HG03175 (cell line): ENCODE measurements at regions not wholly inside any gene's neighbourhood (a gene's known extent, or its start where the extent isn't known, plus 50 kb on each side); places are given as distances from the start of the nearest gene placed in this dataset.

Source experiments
- ATAC-seq: cut with Tn5 transposase; IDR thresholded peaks from one replicate; pipeline ENCODE4 v1.9.1; 2021; ENCODE audit warnings: mild to moderate bottlenecking, moderate library complexity; ENCODE audit not compliant: unreplicated experiment

DNA sequence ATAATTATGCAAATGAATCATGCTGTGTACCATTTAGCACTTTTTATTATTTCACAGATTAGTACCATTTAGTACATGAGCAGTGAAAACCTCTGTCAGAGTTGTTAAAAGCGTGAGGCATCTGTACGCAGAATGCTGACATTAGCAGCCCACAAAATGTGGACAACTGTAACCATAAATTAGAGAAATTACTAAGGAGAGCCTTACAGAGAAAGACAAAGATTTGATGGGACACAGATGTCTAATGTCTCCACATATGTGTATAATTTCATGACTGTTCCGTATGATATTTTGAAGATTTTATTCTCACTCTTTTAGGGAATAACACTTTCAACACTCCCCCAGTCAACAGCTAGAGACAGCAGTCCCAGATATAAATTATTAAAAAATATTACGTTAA lies 414.0 kb upstream of the ANKRD30A start:
- ATAC-seq, result no peak

DNA sequence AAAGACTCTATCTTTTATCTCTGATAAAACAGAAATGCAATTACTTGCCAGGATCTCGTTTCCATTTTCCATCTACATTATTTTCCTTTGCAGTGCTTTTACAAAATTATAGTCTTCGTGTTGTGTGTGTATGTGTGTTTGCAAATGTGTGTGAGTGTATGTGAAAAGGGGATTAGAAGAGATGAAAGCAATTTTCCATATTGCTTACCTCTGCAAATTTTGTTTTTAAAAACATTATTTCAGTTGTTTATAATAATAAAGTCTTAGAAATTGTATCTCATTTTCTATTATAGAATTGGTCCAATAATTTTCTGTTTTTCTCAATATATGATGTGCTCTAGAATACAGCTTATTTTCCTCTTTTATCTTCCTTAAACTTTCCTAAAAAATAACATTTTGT lies 421.3 kb upstream of the ANKRD30A start:
- no peak for ATAC-seq

DNA sequence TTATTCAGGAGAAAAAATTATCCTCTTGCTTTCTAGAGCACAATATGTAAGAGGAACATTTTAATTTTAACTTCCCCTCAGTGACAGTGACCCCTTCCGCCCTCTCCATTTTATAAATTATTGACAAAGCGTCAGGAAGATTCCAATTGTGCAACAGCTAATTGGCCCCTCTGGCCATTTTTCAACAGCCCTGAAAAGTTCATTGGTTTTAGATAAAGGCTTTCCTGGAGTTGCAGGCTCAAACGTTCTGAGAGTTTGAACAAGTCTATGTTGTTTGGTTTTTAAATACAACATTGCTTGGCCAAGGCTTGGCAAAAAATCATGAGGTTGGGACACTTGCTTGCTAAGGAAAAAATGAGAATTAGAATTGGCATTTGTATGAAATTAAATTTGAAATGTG lies 422.2 kb upstream of the ANKRD30A start:
- ATAC-seq, result no peak

DNA sequence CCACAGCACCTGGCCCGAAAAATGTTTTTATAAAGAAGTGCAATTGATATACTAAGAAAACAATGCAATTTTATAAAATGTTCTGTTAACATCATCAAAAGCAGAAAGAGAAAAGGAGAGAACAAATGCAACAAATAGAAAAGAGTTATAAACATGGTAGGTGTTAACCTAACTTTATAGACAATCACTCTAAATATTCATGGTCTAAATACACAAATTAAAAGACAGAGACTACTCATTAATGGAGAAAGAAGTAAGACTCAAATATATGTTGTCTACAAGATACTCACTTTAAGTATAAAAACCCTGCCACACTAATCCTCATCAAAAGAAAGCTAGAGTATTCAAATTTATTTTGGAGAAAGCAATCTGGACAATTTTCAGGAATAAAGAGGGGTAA lies 425.3 kb upstream of the ANKRD30A start:
- ATAC-seq, result no peak

DNA sequence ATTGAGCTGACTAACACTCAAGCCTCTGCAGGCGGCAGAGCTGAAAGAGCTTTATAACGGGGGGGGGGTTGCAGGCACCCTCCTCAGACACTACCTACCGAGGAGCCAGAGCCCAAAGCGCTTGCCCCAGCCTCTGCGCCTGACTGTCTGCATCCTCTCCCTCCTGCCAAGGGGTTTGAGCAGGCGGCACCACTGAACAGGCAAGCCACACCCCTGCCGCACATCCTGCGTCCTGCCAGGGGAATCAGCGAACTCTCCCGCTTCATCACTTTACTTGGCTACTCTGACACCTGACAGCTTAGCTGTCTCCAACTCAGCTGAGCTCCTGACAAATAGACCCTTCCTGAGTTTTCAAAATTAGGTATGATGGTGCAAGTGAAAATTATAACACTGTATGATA lies 432.6 kb upstream of the ANKRD30A start:
- ATAC-seq, result no peak

DNA sequence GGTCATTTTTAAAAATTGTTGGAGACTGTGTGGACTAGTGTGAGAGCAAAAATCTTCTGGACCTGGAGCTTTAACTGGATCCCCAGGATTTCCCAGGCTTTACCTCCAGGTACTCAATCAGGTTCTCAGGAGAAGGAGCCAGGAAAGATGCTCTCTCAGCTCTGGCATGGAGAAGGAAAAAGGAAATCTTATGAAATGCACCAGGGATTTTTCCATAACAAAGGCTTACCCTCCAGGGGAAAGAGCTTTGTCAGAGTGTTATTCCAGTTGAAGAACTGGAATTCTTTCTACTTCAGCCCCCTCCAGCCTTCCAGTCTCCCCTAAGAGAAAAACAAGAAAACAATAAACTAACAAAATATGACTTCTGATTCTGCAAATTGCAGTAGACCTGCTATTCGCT lies 436.7 kb upstream of the ANKRD30A start:
- ATAC-seq, result no peak

DNA sequence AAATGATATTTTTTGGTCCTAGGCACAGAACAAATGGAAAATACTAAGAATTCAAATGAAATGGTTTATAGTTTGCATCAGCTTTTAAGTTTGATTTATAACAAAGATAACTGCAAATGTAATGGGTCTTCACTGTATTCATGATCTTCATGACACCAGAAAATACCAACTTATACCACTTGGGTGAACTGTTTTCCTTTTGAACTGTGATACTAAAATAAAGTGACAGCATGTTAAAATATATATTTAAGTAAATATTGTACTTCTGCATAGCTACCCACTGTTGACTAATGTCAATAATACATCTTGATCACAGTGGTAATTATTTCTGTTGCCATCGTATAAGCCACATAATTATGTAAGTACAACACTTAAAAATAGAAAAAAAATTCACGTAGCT lies 442.0 kb upstream of the ANKRD30A start:
- no peak for ATAC-seq

DNA sequence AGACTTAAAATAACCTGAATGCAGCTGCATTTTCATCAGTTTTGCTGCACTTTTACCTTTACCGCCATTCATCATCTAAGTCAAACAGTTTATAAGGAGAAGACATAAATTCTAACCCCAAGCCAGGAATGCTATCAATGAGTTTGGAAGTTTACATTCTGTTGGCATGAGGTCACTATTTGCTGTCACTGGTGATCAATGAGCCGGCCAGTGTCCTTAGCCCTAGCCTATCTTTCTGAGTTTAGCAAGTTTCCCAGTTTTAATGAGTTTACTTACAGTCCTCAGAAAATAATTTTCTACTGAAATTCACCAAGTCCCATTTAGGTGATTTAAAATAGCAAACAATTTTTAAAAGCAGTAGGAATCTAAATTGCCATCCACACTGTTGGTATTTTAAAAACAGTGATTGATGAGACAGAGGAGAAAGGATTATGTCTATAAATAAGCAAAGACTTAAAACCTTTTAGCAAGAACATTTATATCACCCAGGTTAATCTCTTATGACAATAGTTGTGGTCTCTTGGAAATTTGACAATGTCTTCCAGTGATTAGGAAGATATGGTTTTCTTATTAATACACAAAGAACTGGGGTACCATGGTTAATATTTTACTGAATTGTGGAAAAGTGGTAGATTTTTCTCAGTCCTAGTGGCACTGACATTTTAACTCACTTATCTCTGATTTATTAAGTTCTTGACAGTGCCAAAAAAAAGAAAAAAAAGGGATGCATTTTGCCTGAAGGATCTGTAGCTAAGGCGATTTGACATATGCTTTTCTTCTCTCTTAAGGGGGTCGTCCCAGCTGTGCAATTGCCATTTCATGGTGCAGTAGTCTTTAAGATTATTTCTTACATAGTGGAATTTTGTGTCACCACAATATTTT lies 443.4 kb upstream of the ANKRD30A start:
- no peak for ATAC-seq

DNA sequence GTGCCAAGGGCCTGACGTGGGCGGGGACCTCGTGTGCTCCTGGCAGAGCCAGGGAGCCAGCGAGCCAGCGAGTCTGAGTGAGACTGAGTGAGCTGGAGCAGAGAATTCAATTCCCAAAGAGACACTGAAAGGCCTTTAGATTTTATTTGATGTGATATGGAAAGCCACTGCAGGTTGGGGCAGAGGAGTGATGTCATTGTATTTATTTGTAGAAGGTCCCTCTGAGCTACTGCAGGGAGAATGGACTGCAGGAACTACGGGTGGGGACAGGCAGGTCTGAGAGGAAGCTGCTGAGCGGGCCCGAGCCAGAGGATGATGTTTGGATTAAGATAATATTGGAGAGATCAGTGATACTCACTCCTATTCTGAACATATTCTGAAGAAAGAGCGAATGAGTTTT lies 445.8 kb upstream of the ANKRD30A start:
- no peak for ATAC-seq

DNA sequence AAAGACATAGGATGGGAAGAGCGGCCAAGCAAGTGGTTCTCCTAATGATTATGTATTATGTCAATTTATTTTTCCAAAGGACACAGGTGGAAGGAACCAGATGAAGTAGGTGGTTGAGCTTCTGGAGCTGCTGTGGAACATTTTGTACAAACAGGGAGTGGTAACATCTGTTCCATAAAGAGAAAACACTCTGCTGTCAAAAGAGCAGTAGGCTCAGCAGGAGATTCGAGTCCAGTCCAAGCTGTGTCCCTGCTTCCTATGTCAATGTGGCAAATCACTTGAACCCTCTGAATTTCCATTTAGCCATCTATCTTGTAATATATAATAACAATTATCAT lies 448.0 kb upstream of the ANKRD30A start:
- no peak for ATAC-seq

DNA sequence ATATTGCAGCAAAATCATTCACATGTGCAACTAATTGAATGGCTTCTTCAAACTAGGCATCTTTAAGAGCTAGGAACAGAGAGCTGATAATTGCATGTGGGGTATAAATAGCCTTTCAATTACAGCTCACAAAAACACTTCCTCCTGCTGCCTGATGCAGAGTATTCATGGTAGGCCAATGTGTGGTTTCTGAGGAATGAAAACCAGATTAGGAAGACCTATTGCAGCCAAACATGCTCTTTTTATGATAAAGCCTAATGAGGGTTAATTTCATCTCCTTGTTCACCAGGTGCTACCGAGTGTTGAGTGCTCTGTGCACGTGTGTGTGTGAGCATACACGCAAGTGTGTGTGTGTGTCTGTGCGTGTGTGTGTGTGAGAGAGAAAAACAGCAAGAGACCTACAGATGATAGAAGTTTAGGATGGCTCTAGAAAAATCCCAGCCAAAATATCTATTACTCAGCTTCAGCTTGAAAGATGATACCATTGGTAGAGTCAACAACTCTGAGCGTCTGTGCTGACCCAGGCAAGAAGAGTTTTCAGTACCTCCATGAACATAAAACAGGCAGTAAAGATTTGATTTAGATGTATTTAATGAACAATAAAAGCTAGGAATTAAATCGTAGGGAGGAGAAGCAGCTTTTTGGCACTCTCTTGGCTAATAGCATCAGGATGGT lies 448.5 kb upstream of the ANKRD30A start:
- ATAC-seq, result no peak

DNA sequence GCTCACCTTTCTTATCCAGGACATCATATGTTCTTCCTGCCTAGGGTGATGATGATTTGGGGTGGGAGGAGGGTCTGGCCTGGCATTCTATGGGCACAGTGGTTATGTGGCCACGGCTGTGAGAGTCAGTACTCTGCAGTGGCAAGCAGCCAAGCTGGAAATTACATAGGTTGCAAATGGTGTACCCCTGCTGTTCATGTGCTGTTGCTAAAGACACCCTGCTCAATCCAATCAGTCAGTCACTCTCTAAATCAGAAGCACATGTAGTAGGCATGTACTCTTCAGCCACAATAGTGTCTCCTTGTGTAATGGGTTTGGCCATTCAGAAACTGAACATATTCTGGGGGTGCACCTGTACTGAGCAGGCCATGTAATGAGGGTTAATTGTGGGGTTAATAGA lies 449.1 kb upstream of the ANKRD30A start:
- no peak for ATAC-seq

DNA sequence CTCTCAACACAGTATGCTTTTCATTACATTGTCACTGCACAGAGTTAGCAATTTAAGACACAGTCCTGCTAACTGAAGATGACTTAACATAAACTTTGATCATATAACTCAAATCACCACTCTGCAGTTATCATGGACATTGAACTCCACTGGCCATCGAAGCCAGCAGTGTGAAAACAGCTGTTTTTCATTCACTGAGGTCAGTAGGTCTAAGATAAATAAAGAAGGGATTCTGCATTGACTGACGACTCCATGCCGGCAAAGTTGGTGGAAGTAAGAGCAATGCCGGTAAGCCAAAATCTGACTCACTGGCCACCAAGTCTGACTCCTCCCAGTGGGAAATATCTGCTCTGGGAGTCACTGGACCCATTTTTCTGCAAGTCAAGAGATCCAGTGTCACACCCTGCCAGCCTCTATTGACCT lies 449.9 kb upstream of the ANKRD30A start:
- ATAC-seq, result no peak

DNA sequence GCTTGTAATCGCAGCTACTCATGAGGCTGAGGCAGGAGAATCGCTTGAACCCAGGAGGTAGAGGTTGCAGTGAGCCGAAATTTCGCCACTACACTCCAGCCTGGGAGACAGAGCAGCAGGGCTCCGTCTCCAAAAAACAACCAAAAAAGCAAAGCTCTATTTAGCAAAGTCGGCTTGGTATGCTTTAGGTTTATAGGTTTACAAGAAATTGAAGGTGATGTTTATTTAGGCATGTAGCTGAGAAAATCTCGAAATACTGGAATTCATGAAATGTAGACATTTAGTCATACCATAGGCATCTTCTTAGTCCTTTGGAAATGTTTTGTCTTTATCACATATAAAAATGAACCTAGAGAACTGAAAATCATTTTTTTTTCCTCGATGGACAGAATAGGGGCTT lies 453.8 kb upstream of the ANKRD30A start:
- no peak for ATAC-seq

DNA sequence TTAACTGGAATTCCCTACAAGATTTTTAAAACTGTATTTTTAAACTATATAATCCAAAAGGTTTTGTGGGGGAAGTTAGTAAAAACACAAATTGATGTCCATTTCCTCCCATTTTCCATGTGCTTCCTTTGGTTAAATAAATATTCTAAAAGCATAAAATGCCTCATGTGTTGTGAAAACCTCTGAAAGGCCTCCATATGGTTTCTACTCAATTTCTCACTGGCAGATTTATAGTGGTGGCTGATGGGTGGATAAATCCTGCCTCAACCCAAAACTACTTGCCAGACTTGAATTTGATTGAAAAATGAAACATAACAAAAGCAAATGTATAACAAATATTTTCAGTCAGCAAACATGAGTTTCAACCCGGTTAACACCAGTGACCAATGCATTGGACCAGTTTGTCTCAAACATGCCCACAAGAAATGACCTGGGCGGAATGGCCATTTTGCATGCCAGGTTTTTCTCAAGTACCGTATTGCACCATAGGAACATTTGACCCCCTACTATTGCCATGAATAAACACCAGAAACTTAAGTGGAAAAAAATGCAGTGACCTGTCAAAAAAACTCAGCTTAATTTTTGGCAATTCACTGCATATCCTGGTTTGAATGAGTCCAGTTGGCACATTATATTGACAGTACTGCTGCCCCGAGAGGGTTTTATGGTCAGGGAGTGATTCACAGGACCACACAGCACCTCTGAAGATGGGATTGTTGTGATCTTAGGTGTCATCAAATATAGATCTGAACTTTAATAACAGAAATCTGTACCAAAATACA lies 454.6 kb upstream of the ANKRD30A start:
- no peak for ATAC-seq

DNA sequence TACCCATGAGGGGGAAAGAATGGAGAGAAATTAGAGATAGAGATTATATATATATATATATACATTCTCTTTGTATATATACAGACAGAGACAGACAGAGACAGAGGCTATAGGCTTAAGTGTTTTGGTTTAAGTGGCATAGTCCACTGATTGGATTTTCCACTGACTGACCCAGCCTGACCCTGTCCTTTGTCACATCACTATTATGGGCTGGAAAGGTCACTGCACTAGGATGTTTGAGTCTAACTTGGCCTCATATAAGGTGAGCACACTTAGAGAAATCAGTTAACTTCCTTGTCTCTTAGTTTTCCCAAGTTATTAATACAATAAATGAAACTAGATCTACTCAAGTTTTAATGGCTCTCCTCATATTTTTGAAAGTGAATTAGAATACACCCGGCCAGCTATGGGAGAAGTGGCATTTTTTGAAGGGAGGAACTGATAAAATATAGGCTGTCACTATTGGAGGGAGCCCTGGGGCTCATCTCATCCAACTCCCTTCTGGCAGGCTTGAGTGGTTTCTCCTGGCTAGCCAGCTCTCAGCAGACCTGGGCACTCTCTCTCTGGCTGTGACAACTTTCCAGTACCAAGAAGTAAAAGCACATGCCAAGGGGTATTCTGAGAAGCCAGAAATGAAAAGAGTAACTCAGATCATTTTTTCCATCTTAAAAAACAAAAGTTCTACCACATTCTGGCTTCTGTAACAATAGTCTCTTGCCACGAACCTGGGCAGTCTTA lies 455.6 kb upstream of the ANKRD30A start:
- no peak for ATAC-seq

DNA sequence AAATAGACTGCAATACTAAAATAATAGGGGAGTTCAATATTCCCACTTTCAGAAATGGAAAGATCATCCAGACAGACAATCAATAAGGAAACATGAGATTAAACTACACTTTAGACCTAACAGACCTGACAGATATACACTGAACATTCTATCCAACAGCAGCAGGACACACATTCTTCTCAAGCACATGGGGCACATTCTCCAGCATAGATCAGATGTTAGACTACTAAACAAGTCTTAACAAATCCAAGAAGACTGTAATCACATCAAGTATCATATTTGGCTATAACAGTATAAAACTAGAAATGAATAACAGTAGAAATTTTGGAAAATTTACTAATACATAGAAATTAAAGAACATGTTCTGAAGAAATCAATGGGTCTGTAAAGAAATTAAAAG lies 458.9 kb upstream of the ANKRD30A start:
- ATAC-seq, result no peak

DNA sequence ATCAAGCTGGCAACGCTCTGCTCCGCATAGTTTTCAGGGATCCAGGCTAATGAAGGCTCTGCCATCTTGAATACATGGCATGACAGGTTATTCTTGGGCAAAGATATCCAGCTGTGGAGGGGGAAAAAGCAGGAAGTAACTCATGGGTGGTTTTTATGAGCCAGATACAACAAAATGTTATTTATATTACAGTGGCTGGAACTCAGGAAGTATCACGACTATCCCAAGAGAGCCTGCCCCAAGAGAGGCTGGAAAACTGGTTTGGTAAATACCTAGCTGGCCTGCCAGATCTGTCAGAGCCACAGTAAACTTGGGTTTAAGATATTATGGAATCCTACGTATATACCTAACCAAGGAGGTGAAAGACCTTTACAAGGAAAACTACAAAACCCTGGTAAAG lies 462.8 kb upstream of the ANKRD30A start:
- no peak for ATAC-seq

DNA sequence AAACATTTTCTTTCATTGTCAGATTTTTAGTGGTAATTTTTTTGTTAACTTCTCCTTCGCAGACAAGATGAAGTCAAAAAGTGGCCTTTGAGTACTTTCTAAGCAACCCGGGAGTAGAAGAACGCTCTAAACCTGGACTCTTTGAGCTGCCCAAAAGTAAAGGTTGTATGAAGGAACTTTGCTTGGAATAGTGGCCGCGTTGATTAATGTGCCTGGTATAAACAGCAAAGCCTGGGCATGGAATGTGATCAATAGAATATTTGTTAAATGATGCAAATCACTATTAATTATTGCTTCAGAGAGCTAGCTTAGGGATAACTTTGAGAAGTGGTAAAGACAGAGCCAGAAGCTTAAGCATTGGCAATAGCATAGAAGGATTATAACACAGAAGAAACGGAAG lies 475.1 kb upstream of the ANKRD30A start:
- ATAC-seq, result no peak

DNA sequence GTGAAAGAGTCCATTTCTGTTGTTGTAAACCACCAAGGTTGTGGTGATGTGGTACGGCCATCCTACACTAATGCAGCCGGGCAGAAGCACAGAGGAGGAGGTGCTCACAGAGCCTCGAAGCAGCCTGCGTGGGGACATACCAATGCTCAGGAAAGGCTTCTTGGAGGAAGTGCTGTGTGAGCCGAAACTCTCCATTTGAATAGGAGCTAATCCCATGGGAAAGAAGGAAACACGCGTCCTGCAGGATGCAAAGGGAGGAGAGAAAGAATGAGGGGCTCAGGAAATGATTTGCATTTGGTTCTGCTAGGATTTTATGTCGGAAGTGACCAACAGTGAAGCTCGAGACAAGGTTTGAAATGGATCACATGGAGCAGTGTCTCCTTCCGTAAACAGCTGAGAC lies 477.9 kb upstream of the ANKRD30A start:
- ATAC-seq, result no peak

DNA sequence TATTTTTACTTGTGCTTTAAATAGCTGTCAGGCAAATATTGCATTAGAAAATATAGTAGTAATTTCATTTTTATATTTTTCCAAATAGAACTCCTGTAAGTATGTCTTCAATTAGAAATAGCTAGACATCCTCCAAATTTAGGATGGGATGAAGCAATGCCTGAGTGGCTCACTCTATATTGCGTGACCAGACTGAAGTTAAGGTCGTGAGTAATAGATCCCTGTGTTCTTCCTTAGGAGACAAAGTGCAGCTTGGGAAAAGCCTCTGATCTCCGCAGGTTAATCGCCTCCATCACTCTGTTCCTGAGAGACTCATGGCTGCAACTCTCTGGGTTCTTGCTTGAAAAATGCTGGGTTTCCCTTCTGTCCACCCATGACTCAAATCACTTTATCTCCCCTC lies 484.8 kb upstream of the ANKRD30A start:
- no peak for ATAC-seq
